ENCODE measurements at regions not wholly inside any gene's neighbourhood (a gene's known extent, or its start where the extent isn't known, plus 50 kb on each side); places are given as distances from the start of the nearest gene placed in this dataset.
A peak's percentile ranks its signal among the peaks of the same experiment; 100 is the strongest.

- H3K27ac ChIP-seq (ENCODE audit: low read length): peak overlapping the region; percentile 71
- H3K9me3 ChIP-seq (replicated peaks; ENCODE audit: control insufficient read depth, low read depth, low read length): no peaks in the 10 kb centered on the region
- DNase-seq: peak; percentile 87
- H3K4me1 ChIP-seq (ENCODE audit: control insufficient read depth, insufficient read depth, low read length): peaks cover 40% of the 10 kb centered on the region
- H3K4me3 ChIP-seq (ENCODE audit: low read length): no peak overlapping the region
- peaks cover 70% of the 10 kb centered on the region for H3K27me3 ChIP-seq (ENCODE audit: control insufficient read depth, insufficient read depth, low read length)
- no CpG with 5 or more reads among the region's 5 CpGs for WGBS (ENCODE audit: insufficient coverage)
- no peaks in the 10 kb centered on the region for H3K36me3 ChIP-seq (ENCODE audit: control insufficient read depth, insufficient read depth, low read length)
These were observed 93.6 kb downstream of the NCR2 start for GRCh38 chr6:41428996-41429421.

- Histone ChIP-seq H3K9me3 (replicated peaks; ENCODE audit: control insufficient read depth, low read depth, low read length) (no peaks in the 10 kb centered on the region), H3K27ac (ENCODE audit: low read length) (peak overlapping the region; percentile 44), H3K27me3 (ENCODE audit: control insufficient read depth, insufficient read depth, low read length) (peaks cover 67% of the 10 kb centered on the region), H3K36me3 (ENCODE audit: control insufficient read depth, insufficient read depth, low read length) (no peaks in the 10 kb centered on the region), H3K4me1 (ENCODE audit: control insufficient read depth, insufficient read depth, low read length) (peaks cover 35% of the 10 kb centered on the region), H3K4me3 (ENCODE audit: low read length) (no peak overlapping the region)
- no peak for DNase-seq
- WGBS (ENCODE audit: insufficient coverage): 57% methylated on average over 5 of the region's 14 CpGs
These were observed 94.4 kb downstream of the NCR2 start for GRCh38 chr6:41429506-41430504.

GRCh38 chr6:41430875-41431274, 95.5 kb downstream of the NCR2 start:
- H3K27ac ChIP-seq (ENCODE audit: low read length): no peak overlapping the region
- H3K9me3 ChIP-seq (replicated peaks; ENCODE audit: control insufficient read depth, low read depth, low read length): no peaks in the 10 kb centered on the region
- no peak overlapping the region for H3K4me3 ChIP-seq (ENCODE audit: low read length)
- H3K36me3 ChIP-seq (ENCODE audit: control insufficient read depth, insufficient read depth, low read length): no peaks in the 10 kb centered on the region
- WGBS (ENCODE audit: insufficient coverage): 93% methylated on average over 3 of the region's 4 CpGs
- H3K27me3 ChIP-seq (ENCODE audit: control insufficient read depth, insufficient read depth, low read length): peaks cover 57% of the 10 kb centered on the region
- peaks cover 35% of the 10 kb centered on the region for H3K4me1 ChIP-seq (ENCODE audit: control insufficient read depth, insufficient read depth, low read length)
- DNase-seq: no peak

GRCh38 chr6:41432280-41432679, 96.9 kb downstream of the NCR2 start:
- H3K27ac ChIP-seq (ENCODE audit: low read length): no peak overlapping the region
- H3K4me1 ChIP-seq (ENCODE audit: control insufficient read depth, insufficient read depth, low read length): peaks cover 24% of the 10 kb centered on the region
- WGBS (ENCODE audit: insufficient coverage): 50% methylated on average over 1 of the region's 3 CpGs
- H3K36me3 ChIP-seq (ENCODE audit: control insufficient read depth, insufficient read depth, low read length): no peaks in the 10 kb centered on the region
- DNase-seq: no peak
- no peaks in the 10 kb centered on the region for H3K9me3 ChIP-seq (replicated peaks; ENCODE audit: control insufficient read depth, low read depth, low read length)
- H3K4me3 ChIP-seq (ENCODE audit: low read length): no peak overlapping the region
- peaks cover 43% of the 10 kb centered on the region for H3K27me3 ChIP-seq (ENCODE audit: control insufficient read depth, insufficient read depth, low read length)

- no peak overlapping the region for H3K4me3 ChIP-seq (ENCODE audit: low read length)
- H3K27ac ChIP-seq (ENCODE audit: low read length): no peak overlapping the region
- H3K36me3 ChIP-seq (ENCODE audit: control insufficient read depth, insufficient read depth, low read length): no peaks in the 10 kb centered on the region
- no peaks in the 10 kb centered on the region for H3K9me3 ChIP-seq (replicated peaks; ENCODE audit: control insufficient read depth, low read depth, low read length)
- DNase-seq: no peak
- WGBS (ENCODE audit: insufficient coverage): no CpG with 5 or more reads among the region's 9 CpGs
- peaks cover 40% of the 10 kb centered on the region for H3K27me3 ChIP-seq (ENCODE audit: control insufficient read depth, insufficient read depth, low read length)
- peaks cover 10% of the 10 kb centered on the region for H3K4me1 ChIP-seq (ENCODE audit: control insufficient read depth, insufficient read depth, low read length)
These were observed 99.5 kb downstream of the NCR2 start for GRCh38 chr6:41434803-41435481.

- no peak overlapping the region for H3K27ac ChIP-seq (ENCODE audit: low read length)
- no peak overlapping the region for H3K4me3 ChIP-seq (ENCODE audit: low read length)
- WGBS (ENCODE audit: insufficient coverage): 87% methylated on average over 4 of the region's 4 CpGs
- peaks cover 41% of the 10 kb centered on the region for H3K27me3 ChIP-seq (ENCODE audit: control insufficient read depth, insufficient read depth, low read length)
- H3K4me1 ChIP-seq (ENCODE audit: control insufficient read depth, insufficient read depth, low read length): peaks cover 15% of the 10 kb centered on the region
- no peak for DNase-seq
- H3K36me3 ChIP-seq (ENCODE audit: control insufficient read depth, insufficient read depth, low read length): no peaks in the 10 kb centered on the region
- H3K9me3 ChIP-seq (replicated peaks; ENCODE audit: control insufficient read depth, low read depth, low read length): no peaks in the 10 kb centered on the region
These were observed 102.2 kb downstream of the NCR2 start for GRCh38 chr6:41437604-41438003.

GRCh38 chr6:41438746-41439145, 103.3 kb downstream of the NCR2 start:
- no peaks in the 10 kb centered on the region for H3K36me3 ChIP-seq (ENCODE audit: control insufficient read depth, insufficient read depth, low read length)
- no peak overlapping the region for H3K4me3 ChIP-seq (ENCODE audit: low read length)
- peaks cover 25% of the 10 kb centered on the region for H3K4me1 ChIP-seq (ENCODE audit: control insufficient read depth, insufficient read depth, low read length)
- H3K27ac ChIP-seq (ENCODE audit: low read length): no peak overlapping the region
- 92% methylated on average over 1 of the region's 1 CpG for WGBS (ENCODE audit: insufficient coverage)
- H3K27me3 ChIP-seq (ENCODE audit: control insufficient read depth, insufficient read depth, low read length): peaks cover 46% of the 10 kb centered on the region
- DNase-seq: no peak
- no peaks in the 10 kb centered on the region for H3K9me3 ChIP-seq (replicated peaks; ENCODE audit: control insufficient read depth, low read depth, low read length)

- Histone ChIP-seq H3K4me3 (ENCODE audit: low read length) (no peak overlapping the region), H3K9me3 (replicated peaks; ENCODE audit: control insufficient read depth, low read depth, low read length) (no peaks in the 10 kb centered on the region), H3K36me3 (ENCODE audit: control insufficient read depth, insufficient read depth, low read length) (no peaks in the 10 kb centered on the region), H3K27me3 (ENCODE audit: control insufficient read depth, insufficient read depth, low read length) (peaks cover 47% of the 10 kb centered on the region), H3K4me1 (ENCODE audit: control insufficient read depth, insufficient read depth, low read length) (peaks cover 30% of the 10 kb centered on the region), H3K27ac (ENCODE audit: low read length) (no peak overlapping the region)
- DNase-seq: no peak
- WGBS (ENCODE audit: insufficient coverage): 36% methylated on average over 4 of the region's 8 CpGs
These were observed 104.4 kb downstream of the NCR2 start for GRCh38 chr6:41439524-41440418.

GRCh38 chr6:41440958-41441357, 105.2 kb upstream of the FOXP4 start:
- Histone ChIP-seq H3K4me3 (ENCODE audit: low read length) (no peak overlapping the region), H3K36me3 (ENCODE audit: control insufficient read depth, insufficient read depth, low read length) (no peaks in the 10 kb centered on the region), H3K27ac (ENCODE audit: low read length) (no peak overlapping the region), H3K9me3 (replicated peaks; ENCODE audit: control insufficient read depth, low read depth, low read length) (no peaks in the 10 kb centered on the region), H3K27me3 (ENCODE audit: control insufficient read depth, insufficient read depth, low read length) (peaks cover 53% of the 10 kb centered on the region), H3K4me1 (ENCODE audit: control insufficient read depth, insufficient read depth, low read length) (peaks cover 31% of the 10 kb centered on the region)
- no peak for DNase-seq
- 94% methylated on average over 4 of the region's 6 CpGs for WGBS (ENCODE audit: insufficient coverage)
